ENCODE measurements at regions not wholly inside any gene's neighbourhood (a gene's known extent, or its start where the extent isn't known, plus 50 kb on each side); places are given as distances from the start of the nearest gene placed in this dataset.
"Not testable (repeated sequence)": the region's sequence is repeated elsewhere in the genome, so short reads cannot be mapped to it uniquely, and the experiment has no call there.

GRCh38 chrX:52585892-52586291, 68.8 kb downstream of the SSX7 start:
- no peak for DNase-seq (ENCODE audit: low read depth)

GRCh38 chrX:52577464-52578173, 60.8 kb upstream of the XAGE1B start:
- no peak for DNase-seq (ENCODE audit: low read depth)

GRCh38 chrX:52576946-52577345, 60.1 kb upstream of the XAGE1B start:
- no peak for DNase-seq (ENCODE audit: low read depth)

- no peak for DNase-seq (ENCODE audit: low read depth)
Observed at GRCh38 chrX:52576474-52576873, 59.6 kb upstream of the XAGE1B start.

- peak; percentile 13 for DNase-seq (ENCODE audit: low read depth)
Observed at GRCh38 chrX:52574416-52575275, 57.8 kb upstream of the XAGE1B start.

- DNase-seq (ENCODE audit: low read depth), result not testable (repeated sequence)
Observed at GRCh38 chrX:52568146-52568545, 51.3 kb upstream of the XAGE1B start.

All from stromal cell of bone marrow (primary cell).